ENCODE measurements at regions not wholly inside any gene's neighbourhood (a gene's known extent, or its start where the extent isn't known, plus 50 kb on each side); places are given as distances from the start of the nearest gene placed in this dataset.

GRCh38 chr9:108412755-108413154 is 443.0 kb downstream of the ACTL7B start:
- no peaks in the 10 kb centered on the region for H3K27me3 ChIP-seq (ENCODE audit: low read depth)
- no peak for ATAC-seq
- intact Hi-C loops (cut with DNase I), result no loop called here
- H3K4me3 ChIP-seq, result no peak overlapping the region
- TF ChIP-seq CTCF (IDR thresholded peaks at IDR 0.05), result no peak
- no peak overlapping the region for H3K27ac ChIP-seq
- H3K4me1 ChIP-seq, result no peaks in the 10 kb centered on the region
- H3K9me3 ChIP-seq, result no peaks in the 10 kb centered on the region
- no peak for DNase-seq
- H3K36me3 ChIP-seq, result no peaks in the 10 kb centered on the region

GRCh38 chr9:108411632-108412031 is 444.2 kb downstream of the ACTL7B start:
- H3K27me3 ChIP-seq (ENCODE audit: low read depth), result no peaks in the 10 kb centered on the region
- no peaks in the 10 kb centered on the region for H3K36me3 ChIP-seq
- DNase-seq (no peak), ATAC-seq (no peak)
- no peaks in the 10 kb centered on the region for H3K9me3 ChIP-seq
- intact Hi-C loops (cut with DNase I), result no loop called here
- no peak overlapping the region for H3K4me3 ChIP-seq
- H3K27ac ChIP-seq, result no peak overlapping the region
- TF ChIP-seq CTCF (IDR thresholded peaks at IDR 0.05), result no peak
- no peaks in the 10 kb centered on the region for H3K4me1 ChIP-seq

- no peaks in the 10 kb centered on the region for H3K36me3 ChIP-seq
- DNase-seq (no peak), ATAC-seq (no peak)
- H3K4me1 ChIP-seq, result no peaks in the 10 kb centered on the region
- H3K4me3 ChIP-seq, result no peak overlapping the region
- no peak for TF ChIP-seq CTCF (IDR thresholded peaks at IDR 0.05)
- intact Hi-C loops (cut with DNase I), result no loop called here
- no peaks in the 10 kb centered on the region for H3K27me3 ChIP-seq (ENCODE audit: low read depth)
- no peaks in the 10 kb centered on the region for H3K9me3 ChIP-seq
- H3K27ac ChIP-seq, result no peak overlapping the region
Observed at GRCh38 chr9:108410161-108410560, 445.6 kb downstream of the ACTL7B start.

GRCh38 chr9:108400297-108400696 is 455.5 kb downstream of the ACTL7B start:
- H3K27me3 ChIP-seq (ENCODE audit: low read depth), result no peaks in the 10 kb centered on the region
- H3K9me3 ChIP-seq, result peaks cover 6% of the 10 kb centered on the region
- TF ChIP-seq CTCF (IDR thresholded peaks at IDR 0.05), result no peak
- DNase-seq, result no peak
- no peak for ATAC-seq
- H3K27ac ChIP-seq, result no peak overlapping the region
- H3K36me3 ChIP-seq, result no peaks in the 10 kb centered on the region
- intact Hi-C loops (cut with DNase I), result no loop called here
- H3K4me3 ChIP-seq, result no peak overlapping the region
- H3K4me1 ChIP-seq, result no peaks in the 10 kb centered on the region

GRCh38 chr9:108399851-108400250 is 455.9 kb downstream of the ACTL7B start:
- Histone ChIP-seq H3K4me1 (no peaks in the 10 kb centered on the region), H3K36me3 (no peaks in the 10 kb centered on the region), H3K27ac (no peak overlapping the region), H3K4me3 (no peak overlapping the region), H3K9me3 (peaks cover 6% of the 10 kb centered on the region), H3K27me3 (ENCODE audit: low read depth) (no peaks in the 10 kb centered on the region)
- TF ChIP-seq CTCF (IDR thresholded peaks at IDR 0.05), result no peak
- DNase-seq, result no peak
- intact Hi-C loops (cut with DNase I), result no loop called here
- no peak for ATAC-seq

GRCh38 chr9:108397286-108397685 is 458.5 kb downstream of the ACTL7B start:
- Histone ChIP-seq H3K27ac (no peak overlapping the region), H3K27me3 (ENCODE audit: low read depth) (no peaks in the 10 kb centered on the region), H3K4me1 (no peaks in the 10 kb centered on the region), H3K9me3 (peaks cover 6% of the 10 kb centered on the region), H3K4me3 (no peak overlapping the region), H3K36me3 (no peaks in the 10 kb centered on the region)
- TF ChIP-seq CTCF (IDR thresholded peaks at IDR 0.05), result no peak
- DNase-seq (no peak), ATAC-seq (no peak)
- intact Hi-C loops (cut with DNase I), result no loop called here

Data from lower lobe of right lung (tissue), 2 donors.